Activated T-helper 1 cell treated with anti-CD3 and anti-CD28 coated beads, Interleukin-12 subunit alpha, Interleukin-12 subunit beta, Interleukin-2, Interleukin-4 antibody, amounts not matched to agents 30 ng/mL and 10 ng/mL and 1 ng/mL, durations not matched to agents 14 hours and 24 hours and 36 hours (primary cell): ENCODE measurements at regions not wholly inside any gene's neighbourhood (a gene's known extent, or its start where the extent isn't known, plus 50 kb on each side); places are given as distances from the start of the nearest gene placed in this dataset.

Source experiments
- DNase-seq: peaks from one replicate; pipeline ENCODE4 v3.0.0; 2021; ENCODE audit warnings: low spot score
- H3K27ac Mint-ChIP-seq: one replicate; pipeline ENCODE4 v1.8.0; 2021; ENCODE audit warnings: mild to moderate bottlenecking, mixed read lengths
- H3K27me3 Mint-ChIP-seq: one replicate; pipeline ENCODE4 v1.8.0; 2022; ENCODE audit warnings: mild to moderate bottlenecking, moderate library complexity, mixed read lengths; ENCODE audit not compliant: insufficient read depth
- H3K36me3 Mint-ChIP-seq: one replicate; pipeline ENCODE4 v1.8.0; 2021; ENCODE audit warnings: low read depth, mixed read lengths
- H3K4me1 Mint-ChIP-seq: one replicate; pipeline ENCODE4 v1.8.0; 2021; ENCODE audit warnings: low read depth, mixed read lengths
- H3K4me3 Mint-ChIP-seq: one replicate; pipeline ENCODE4 v1.8.0; 2021; ENCODE audit warnings: mild to moderate bottlenecking, moderate library complexity, mixed read lengths
- H3K9me3 Mint-ChIP-seq: one replicate; pipeline ENCODE4 v1.8.0; 2021; ENCODE audit warnings: mixed read lengths
- intact Hi-C: fragments of 100-400 bp; cut with micrococcal nuclease; formaldehyde crosslinking; loops from one replicate; pipeline ENCODE4 v1.15.1; 2024

DNA sequence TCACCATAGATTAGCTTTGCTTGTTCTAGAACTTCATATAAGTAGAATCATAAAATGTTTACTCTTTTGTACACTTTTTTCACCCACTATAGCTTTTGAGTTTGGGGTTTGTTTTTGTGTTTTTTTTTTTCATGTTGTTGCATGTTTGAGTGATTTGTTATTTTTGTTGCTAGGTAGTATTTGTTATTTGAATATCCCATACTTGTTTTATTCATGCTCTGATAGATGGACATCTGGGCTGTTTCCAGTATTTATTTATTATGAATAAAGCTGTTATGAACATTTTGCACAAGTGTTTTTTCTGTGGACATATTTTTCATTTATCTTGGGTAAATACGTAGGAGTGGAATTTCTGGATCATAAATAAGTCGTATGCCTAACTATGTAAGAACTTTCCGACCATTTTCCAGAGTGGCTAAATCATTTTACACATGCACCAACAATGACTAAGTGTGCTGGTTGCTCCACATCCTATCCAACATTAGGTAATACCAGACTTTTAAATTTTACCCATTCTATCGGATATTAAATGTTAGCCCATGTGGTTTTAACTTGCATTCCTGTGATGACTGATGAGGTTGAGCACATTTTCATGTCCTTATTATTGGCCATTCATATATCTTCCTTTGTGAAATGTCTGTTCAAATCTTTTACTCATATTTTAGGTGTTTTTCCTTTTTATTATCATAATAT is 69.1 kb upstream of the NR4A3 start:
- no peaks in the 10 kb centered on the region for H3K4me1 Mint-ChIP-seq
- no peak for DNase-seq
- no peak overlapping the region for H3K27ac Mint-ChIP-seq
- intact Hi-C loops = no loop called here
- H3K4me3 Mint-ChIP-seq = no peak overlapping the region
- no peaks in the 10 kb centered on the region for H3K36me3 Mint-ChIP-seq
- no peaks in the 10 kb centered on the region for H3K9me3 Mint-ChIP-seq
- peaks cover 9% of the 10 kb centered on the region for H3K27me3 Mint-ChIP-seq

DNA sequence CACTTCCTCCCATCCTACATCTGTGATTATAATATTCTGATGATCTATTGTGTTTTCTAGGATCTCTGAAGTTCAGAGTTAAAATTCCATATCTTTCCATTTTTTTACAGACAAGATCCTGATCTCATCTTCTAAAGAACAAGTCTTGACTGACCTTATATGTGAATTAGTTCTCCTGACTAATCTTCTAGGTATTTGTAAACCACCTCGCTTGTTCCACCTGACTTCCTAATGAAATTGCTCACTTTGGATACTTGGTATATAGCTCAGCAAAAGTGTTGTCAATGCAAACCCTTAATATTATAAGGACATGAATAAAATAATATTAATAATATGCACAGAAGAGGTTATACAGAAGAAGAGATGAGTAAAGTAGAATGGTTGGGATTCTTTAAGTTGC is 68.2 kb upstream of the NR4A3 start:
- intact Hi-C loops = no loop called here
- Mint-ChIP-seq H3K27me3 (peaks cover 9% of the 10 kb centered on the region), H3K4me3 (no peak overlapping the region), H3K4me1 (no peaks in the 10 kb centered on the region), H3K36me3 (no peaks in the 10 kb centered on the region), H3K27ac (no peak overlapping the region), H3K9me3 (no peaks in the 10 kb centered on the region)
- DNase-seq = no peak

DNA sequence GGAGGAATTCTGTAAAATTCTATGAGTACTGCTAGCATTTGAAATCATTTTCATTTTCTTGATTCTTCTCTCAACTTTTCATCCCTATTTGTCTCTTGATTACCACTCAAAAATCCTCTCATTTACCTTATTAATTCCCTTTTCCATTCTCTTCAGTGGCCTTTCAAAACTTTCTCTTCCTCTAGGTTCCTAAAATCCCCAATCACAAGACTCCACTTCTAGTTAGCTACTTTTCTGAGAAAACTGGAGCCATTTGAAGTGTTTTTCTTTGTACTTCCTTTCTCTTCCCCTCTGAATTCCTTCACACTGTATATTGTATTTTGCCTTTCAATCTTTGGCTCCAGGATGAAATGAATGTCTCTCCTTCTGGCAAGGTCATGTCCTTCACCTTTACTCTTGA is 61.3 kb upstream of the NR4A3 start:
- Mint-ChIP-seq H3K27me3 (peaks cover 4% of the 10 kb centered on the region), H3K36me3 (no peaks in the 10 kb centered on the region), H3K9me3 (no peaks in the 10 kb centered on the region), H3K4me1 (no peaks in the 10 kb centered on the region), H3K4me3 (no peak overlapping the region), H3K27ac (no peak overlapping the region)
- intact Hi-C loops = no loop called here
- DNase-seq = no peak

DNA sequence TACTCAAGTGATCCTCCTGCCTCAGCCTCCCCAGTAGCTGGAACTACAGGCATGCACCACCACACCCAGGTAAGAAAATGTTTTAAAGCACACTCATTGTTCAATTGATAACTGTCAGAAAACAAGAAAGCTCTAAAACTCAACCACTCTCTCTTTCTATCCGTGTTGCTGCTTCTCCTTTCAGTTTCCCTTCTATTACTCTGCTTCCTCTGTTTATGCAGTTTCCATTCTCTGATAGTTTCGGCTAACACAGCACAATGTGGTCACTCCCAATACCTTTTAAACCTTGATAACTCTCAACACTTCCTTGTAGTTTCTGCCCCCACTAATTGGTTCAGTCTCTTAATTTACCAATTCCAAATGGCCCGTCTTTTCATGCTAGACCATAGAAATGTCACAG is 59.2 kb upstream of the NR4A3 start:
- Mint-ChIP-seq H3K9me3 (no peaks in the 10 kb centered on the region), H3K4me3 (no peak overlapping the region), H3K4me1 (no peaks in the 10 kb centered on the region), H3K27me3 (peaks cover 9% of the 10 kb centered on the region), H3K36me3 (no peaks in the 10 kb centered on the region), H3K27ac (no peak overlapping the region)
- DNase-seq = no peak
- intact Hi-C loops = loop anchor here (2.0 kb wide), 1 partner anchor 16 kb away; no protein-coding TSS in a partner anchor
